ENCODE measurements at regions not wholly inside any gene's neighbourhood (a gene's known extent, or its start where the extent isn't known, plus 50 kb on each side); places are given as distances from the start of the nearest gene placed in this dataset.

DNA sequence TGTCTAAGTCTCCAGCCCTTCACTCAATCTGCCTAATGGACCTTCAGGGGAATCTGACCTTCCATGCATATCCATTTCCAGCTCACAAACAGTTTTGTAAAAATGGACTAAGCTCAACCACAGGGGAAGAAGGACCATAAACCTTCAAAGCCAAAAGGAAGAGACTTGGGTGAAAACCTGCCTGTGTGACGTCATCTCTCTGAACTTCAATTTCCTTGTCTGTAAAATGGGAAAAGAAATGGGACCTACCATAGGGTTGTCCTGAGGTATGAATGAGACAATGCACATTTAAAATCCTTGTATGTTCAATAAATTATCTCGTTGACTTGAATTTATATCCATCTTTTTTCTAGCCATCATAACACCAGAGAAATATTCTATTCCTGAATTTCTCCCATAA, 370.7 kb downstream of the INSC start:
- DNase-seq (ENCODE audit: low read depth in 2 of 2) = no peak

DNA sequence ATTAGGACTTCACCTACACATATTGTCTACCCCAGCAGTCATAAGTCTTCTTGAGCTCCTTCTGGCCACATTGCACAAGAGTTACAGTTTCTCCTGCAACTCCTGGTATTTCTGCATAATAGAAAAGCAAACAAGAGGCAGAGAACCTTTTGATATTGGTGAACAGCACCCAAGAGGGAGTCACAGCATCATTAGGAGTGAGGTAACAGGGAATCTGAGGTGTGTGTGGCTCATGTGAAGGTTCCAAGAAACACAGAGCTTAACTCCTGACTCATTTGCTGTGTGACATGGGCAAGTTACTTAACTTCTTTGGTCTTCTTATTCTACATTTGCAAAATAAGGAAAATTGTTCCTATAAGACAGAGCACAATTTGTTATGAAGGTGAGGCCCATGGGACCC, 374.6 kb downstream of the INSC start:
- no peak for DNase-seq (ENCODE audit: low read depth in 2 of 2)

DNA sequence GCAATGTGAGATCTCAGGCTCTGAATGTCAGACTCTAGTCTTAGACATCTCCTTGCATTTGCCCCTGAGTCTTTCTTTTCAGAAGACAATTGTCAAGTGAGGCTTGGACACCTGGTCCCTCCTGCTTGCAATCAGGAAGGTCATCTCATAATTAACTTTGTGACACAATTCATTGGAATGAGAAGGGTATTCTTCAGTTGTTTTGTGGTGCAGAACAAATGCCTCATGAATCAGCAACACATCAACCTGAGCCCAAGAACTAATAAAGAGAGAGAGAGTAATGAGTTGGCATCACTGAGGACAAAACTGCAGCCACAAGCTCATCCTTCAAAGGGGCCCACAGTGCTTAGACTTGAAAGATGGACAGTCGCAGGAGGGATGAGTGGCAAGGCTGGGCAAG, 375.8 kb downstream of the INSC start:
- DNase-seq (ENCODE audit: low read depth in 2 of 2) = no peak

DNA sequence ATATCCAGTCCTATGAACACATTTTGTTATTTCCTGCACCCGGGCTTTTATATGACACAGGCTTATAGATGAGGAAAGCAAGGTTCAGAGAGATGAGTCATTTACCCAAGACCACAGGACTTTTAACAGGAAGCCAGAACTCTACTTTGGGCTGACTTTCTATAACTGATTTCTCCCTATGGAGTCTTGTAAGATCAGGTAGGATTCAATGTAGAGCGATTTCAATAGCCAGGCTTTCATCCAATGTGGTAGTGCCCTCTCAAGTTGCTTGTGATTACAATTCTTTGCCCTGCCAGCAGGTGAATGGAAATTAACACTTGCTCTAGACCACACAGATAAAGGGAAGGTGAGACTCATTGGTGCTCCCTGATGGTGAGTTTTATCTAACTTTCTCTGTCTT, 378.3 kb downstream of the INSC start:
- DNase-seq (ENCODE audit: low read depth in 2 of 2) = no peak

DNA sequence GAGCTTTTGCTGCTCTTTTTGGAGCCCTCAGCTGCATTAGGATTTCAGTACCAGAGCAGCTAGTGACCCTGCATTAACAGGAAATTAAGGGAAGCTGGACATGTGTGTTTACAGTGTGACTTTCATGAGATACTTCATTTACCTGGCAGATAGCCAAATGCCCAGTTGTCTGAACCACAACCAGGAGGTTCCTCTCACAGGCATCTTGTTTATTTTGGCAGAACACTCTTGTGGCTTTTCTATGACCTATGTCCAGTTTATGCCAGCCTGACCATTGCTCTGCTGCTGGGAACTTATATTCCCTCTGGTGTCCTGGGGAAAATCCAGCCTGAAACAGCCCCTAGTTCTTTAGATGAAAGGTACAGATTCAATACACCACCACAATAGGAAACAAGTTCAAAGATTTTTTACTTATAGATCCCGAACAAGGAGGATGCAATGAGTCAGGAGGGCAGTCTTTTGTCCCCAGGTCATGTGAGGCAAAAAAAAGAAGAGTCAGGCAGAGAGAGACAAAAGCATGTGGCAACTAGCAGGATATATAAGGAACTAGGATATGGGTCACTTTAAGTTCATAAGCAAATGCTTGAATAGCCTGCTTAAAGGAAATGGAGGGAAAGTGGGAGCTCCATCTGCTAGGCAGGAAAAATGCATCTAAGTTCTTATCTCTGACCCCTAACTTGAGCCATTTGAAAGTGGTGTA, 379.3 kb downstream of the INSC start:
- DNase-seq (ENCODE audit: low read depth in 2 of 2) = no peak

DNA sequence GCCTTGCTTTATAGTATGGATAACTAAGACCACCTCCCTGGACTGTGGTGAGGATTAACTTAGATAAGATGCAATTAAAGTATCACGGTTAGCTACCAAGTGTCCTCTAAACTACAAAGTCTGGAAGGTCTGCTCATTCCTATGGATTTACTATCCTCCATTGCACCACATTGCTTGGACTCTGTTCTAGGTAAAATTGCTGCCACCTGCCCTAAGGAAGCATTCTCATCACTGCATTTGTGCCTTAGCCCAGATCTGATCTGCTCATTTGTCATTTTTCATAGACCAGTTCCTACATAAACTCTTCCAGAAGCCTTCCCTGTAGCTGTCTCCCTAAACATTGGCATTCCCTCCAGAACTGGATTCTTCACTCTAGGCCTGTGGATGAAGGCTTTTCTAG, 380.0 kb downstream of the INSC start:
- no peak for DNase-seq (ENCODE audit: low read depth in 2 of 2)

DNA sequence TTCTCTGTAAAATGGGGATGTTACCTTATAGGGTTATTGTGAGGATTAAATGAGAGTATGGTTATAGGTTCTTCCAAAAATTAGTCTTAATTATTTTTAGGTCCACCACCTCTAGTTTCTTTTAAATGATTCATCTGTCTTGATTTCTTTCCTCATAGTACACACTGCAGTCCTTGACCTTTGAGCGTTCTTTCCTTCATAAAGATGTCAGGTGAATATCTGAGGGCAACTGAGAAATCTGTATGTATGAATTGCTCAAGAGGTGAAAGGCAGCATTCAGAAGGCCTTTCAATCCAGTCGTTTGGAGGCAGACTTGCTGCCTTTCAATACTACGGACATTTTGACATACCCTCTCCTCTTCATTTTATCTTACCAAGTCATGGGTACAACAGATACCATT, 380.7 kb downstream of the INSC start:
- DNase-seq (ENCODE audit: low read depth in 2 of 2) = no peak

DNA sequence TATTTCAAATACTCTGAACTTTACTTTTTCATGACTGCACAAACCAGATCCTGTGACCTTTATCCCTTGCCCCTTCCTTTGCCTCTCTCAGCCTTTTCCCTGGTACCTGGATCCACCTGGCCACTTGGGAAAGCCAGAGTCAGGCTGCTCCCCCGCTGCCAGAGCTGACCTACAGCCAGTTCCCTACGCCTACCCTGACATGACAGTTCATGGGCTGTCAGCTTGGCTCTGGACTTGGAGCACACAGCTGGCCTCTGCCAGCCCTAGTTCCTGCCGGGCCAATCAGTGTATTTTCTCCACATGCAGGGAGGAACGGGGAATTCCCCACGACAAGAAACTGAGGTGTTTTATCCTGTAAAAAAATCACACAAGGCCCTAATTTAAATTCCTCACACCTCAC, 382.6 kb downstream of the INSC start:
- DNase-seq (ENCODE audit: low read depth in 2 of 2) = no peak

DNA sequence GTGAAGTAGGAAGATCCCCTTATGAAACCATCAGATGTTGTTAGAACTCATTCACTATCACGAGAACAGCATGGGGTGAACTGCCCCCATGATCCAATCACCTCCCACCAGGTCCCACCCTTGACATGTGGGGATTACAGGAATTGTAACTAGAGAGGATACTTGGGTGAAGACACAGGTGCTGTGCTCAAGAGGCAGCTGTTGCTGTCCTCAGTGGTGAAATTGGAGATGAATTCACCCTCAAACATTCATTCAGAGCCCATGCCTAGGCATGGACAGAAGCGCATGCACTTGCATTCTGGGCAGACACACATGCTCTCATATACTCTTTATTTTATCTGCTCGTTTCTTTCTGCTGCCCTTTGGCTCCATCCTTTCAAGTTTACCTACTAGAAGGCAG, 385.0 kb downstream of the INSC start:
- no peak for DNase-seq (ENCODE audit: low read depth in 2 of 2)

DNA sequence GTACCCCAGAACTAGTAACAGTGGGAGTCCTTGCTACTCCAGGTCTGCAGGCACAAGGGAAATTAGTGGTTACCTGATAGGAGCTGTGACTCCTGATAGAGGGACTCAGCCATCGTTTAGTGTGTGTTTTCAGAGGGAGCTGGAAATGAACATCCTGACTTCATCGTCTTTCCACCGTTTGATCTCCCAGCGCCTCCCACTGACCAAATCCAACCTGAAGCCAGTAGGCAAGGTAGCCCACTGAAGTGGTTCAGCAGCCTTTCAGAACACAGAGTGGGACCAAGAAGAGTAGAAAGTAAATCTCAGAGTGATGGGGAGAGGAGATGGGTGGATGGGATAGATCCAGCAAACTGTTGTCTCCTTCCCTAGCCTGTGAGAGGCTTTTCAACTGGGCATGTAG, 385.9 kb downstream of the INSC start:
- DNase-seq (ENCODE audit: low read depth in 2 of 2) = no peak

DNA sequence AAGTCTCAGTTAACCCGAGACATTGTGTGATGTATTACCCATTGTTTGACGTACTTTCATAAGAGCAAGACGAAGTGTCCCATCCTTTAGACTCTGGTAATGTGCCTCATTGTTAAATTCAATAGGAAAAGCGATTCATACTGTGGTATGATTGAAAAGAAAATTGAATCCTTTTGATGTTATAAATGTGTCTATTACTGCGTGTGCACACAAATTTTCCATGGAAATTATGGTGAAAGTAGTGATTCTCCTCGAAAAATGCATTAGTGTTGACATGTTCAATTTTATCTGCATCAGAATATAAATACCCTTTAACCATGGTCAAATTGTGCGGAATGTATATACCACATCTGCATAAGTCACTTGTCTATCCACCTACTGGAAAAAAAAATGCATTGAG, 386.8 kb downstream of the INSC start:
- DNase-seq (ENCODE audit: low read depth in 2 of 2) = no peak

DNA sequence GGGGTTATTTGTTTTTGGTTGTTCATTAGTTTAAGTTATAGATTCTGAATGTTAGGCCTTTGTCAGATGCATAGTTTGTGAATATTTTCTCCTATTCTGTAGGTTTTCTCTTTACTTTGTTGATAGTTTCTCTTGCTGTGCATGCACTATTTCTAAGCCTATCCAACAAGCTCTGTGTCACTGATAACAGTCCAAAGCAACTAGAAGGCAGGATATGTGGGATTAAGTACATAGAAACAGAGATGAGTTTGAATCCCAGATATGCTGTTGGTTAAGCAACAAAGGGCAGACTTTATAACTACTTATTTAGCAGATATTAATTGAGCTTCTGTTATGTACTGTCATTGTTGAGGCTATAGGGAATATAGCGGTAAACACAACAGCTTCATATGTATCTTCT, 390.4 kb downstream of the INSC start:
- no peak for DNase-seq (ENCODE audit: low read depth in 2 of 2)

DNA sequence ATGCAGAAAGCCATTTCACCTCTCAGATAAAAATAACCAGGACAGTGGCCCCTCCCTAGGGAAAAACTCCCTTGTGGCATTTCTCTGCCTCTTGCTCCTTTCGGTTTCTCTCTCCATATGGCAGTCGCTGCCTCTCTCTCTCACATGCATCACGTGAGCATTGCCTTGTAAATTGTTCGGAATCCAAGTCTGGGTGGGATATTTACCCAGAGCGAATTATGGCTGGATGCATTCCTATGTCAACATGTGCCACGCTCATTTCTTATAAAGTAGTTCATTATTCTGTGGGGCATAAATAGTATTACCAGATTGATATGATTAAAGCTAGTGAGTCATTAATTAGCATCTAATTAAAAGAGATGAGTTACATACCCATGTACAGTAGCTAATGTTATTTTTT, 392.9 kb downstream of the INSC start:
- no peak for DNase-seq (ENCODE audit: low read depth in 2 of 2)

DNA sequence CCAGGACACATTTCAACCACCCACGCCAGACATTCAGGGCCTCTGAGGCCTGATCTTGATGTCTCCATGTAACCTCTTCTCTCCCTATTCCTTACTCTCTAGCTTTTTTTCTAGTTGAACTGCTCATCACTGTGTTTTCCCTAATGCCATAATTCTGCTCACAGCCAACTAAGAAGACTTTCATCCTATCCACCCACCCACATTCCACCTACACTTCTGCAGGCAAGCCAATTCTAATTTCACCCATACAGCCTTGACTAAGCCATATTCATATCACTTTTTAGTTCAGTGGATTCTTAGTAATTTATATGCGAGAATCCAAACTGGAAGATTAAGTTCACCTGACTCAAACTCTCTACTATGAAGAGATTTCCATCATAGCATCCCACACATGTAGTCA, 394.4 kb downstream of the INSC start:
- DNase-seq (ENCODE audit: low read depth in 2 of 2) = no peak

DNA sequence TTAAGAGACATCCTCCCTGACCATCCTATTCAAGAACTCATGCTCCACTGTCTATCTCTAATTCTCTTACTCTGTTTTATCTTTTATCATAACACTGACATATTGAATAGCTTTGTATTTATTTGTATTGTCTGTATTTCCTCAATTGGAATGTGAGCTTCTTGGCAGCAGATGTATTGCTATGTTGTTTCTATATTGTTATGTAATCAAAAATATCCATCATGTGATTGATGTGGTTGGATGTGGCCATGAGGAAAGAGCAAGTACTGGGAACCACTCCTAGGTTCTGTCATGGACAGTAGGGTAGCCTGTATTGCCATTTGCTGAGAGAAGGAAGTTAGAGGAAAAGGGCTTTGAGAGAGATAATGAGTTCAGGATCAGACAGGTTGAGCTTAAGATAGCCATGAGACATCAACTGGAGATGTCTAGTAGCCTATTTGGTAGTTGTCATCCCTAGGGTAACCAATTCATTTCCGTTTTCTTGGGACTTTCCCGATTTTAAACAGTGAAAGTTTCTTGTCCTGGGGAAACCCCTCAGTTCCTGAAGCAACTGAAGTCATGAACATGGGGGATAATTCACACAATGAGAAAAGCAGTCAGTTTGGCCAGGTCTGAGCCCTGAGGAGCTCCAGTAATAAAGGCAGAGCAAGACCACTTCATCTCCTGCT, 404.5 kb downstream of the INSC start:
- DNase-seq (ENCODE audit: low read depth in 2 of 2) = no peak

DNA sequence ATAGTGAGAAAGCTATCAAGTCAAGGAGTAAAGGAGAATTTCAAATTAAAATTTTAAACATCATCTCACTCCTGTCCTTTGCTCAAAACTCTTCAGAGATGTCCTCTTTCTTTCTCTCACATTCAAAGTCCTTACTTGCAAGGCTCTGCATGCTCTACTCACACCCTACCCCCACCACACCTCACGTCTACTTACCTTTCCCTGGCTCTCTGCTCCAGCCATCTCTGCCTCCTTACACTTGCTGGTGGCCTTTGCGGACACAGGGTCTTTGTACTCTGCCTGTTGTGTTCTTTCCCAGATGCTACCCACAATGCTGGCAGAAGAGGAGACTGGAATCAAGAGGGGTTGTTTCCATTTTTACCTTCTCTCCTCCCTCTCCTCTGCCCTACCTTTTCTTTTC, 405.2 kb downstream of the INSC start:
- no peak for DNase-seq (ENCODE audit: low read depth in 2 of 2)

DNA sequence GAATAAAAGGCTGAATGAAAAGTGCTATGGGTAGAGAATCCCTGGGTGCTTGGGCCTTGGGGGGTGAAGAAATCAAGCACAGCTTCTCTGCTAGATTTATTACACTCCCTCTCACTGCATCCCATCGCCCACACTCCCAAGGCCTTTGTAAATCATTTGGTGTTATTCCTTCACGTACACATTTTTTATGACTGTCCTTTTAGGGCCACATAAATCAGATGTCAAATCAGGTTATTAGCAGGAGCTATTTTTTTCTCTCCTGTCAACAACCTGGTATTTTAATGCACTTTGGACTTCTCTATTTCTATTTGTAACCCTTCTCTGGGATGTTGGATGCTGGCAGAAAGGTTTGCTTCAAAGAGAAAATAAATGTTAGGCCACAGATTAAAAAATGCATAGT, 408.8 kb downstream of the INSC start:
- no peak for DNase-seq (ENCODE audit: low read depth in 2 of 2)

DNA sequence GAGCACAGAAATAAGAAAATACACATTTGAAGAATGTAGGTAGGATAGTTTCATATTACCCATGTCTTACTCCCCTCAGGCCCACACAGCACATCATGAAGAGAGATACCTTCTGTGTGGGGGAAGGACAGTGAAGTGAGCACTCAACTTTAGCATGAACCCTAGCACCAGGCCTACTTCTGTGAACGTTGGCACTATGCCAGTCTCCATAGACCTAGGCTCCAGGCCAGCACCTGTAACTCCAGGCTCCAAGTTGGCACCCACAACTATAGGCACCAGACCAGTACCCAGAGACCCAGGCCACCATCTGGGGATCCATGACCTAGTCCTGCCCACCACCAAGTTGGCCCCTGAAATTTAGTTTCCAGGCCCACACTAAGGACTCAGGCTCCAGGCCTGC, 410.9 kb downstream of the INSC start:
- DNase-seq (ENCODE audit: low read depth in 2 of 2) = no peak

DNA sequence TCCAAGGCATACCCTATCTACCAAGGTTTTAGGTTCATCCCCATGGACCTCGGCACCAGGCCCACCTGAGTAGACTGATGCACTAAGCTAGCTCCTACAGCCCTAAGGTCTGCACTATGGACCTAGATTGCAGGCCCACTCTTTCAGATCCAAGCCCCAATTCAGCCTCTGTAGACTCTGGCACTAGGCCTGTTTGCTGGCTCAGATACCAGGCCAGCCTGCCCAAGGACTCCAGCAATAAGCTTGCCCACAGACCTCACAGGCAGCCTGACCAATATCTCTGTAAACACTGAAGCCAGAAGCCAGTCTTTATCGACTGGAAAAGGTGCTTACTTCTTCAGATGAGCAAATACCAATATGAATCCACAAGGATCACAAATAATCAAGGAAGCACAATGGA, 411.3 kb downstream of the INSC start:
- no peak for DNase-seq (ENCODE audit: low read depth in 2 of 2)

DNA sequence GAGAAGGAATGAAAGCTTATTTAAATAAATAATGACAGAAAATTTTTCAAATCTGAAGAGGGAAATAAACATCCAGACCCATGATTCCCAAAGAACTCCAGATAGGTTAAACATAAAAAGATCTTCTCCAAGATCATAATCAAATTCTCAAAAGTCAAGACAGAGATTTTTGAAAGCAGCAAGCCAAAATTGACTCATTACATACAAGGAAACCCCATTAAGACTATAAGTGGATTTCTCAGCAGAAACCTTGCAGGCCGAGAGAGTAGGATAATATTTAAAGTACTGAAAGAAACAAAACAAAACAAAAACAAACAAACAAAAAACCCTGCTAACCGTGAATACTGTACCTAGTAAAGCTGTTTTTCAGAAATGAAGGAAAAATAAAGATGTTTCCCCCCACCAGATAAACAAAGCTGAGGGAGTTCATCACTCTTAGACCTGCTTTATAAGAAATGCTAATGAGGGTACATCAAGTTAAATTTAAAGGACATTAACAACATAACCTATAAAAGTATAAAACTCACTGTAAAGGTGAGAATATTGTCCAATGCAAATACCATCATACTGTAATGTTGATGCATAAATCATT, 412.2 kb downstream of the INSC start:
- no peak for DNase-seq (ENCODE audit: low read depth in 2 of 2)

DNA sequence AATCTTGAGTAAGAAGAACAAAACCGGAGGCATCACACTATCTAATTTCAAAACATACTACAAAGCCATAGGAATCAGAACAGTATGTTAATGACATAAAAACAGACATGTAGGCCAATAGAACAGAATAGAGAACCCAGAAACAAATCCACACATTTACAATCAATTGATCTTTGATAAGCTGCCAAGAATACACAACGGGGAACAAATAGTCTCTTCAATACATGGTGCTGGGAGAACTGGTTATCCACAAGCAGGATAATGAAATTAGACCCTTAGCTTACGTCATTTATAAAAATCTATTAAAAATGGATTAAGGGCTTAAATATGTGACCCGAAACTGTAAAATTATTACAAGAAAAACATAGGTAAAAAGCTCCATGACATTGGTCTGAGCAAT, 417.7 kb downstream of the INSC start:
- no peak for DNase-seq (ENCODE audit: low read depth in 2 of 2)

DNA sequence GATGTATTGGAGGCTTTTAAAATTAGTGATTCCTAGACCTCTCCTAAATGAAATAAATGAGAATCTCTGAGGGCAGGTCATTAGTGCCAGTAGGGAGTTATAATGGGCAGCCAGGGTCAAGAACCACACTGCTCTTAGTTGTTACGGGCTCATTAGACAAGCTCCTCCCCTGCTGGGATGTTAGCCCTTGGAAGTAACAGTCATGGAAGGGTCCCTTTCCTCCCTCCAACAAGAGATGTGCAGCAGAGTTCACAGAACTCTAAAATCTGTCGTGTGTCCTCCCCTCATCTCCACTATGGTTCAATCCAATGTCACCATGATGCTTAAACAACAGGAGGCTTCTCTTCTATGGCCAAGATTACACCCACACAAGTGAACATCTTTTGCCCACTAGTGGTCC, 419.5 kb downstream of the INSC start:
- DNase-seq (ENCODE audit: low read depth in 2 of 2) = no peak

DNA sequence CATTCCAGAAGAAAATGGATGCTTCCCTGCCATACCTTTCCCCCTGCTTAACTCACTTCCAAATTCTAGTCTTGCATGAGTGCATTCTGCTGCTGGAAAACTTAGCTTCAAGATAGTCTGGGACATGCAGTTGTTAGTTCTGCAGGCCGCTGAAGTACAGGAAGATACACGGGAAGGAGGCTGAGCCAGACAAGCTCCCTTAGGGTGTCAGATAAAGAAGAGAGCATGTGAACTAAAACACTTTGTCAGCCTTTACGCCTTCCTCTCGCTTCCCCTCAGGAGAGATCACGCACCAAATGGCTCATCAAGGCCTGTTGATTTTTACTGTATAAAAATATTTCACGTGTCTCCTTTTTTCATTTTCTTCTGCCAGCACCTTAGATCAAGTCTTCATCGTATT, 420.7 kb downstream of the INSC start:
- DNase-seq (ENCODE audit: low read depth in 2 of 2) = no peak

DNA sequence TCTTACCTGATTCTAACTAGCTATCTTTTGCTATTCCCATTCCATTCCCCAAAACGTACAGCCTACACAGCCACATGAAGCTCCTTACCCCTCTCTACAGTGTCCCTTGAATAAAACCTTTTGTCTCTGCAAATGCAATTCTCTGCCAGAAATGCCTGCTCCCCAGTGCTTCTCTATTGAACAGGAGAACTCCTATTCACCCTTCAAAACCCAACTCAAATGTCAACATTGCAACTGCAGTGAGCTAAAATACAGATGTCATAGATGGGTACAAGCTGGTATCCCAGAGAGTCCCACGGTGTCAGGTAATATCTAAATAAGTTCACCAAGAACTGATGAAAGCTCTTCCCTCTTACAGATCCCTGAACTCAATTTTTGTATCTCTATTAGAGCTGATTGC, 421.7 kb downstream of the INSC start:
- no peak for DNase-seq (ENCODE audit: low read depth in 2 of 2)

All from fibroblast of skin of left biceps (primary cell).